K562 (cell line): ENCODE measurements at regions not wholly inside any gene's neighbourhood (a gene's known extent, or its start where the extent isn't known, plus 50 kb on each side); places are given as distances from the start of the nearest gene placed in this dataset.

Source experiments
- ATAC-seq: fragments of 200-7000 bp; cut with Tn5 transposase; 3 replicates; pipeline ENCODE4 v1.9.1; 2020; ENCODE audit warnings: moderate library complexity
- BruUV-seq: library from RNA; stranded (reverse); fragments of 400-500 nt; replicated peaks from 2 replicates; lab custom pipeline; 2021; lab: Mats Ljungman, UMichigan
- CTCF ChIA-PET: fragments of 300-600 bp; formaldehyde crosslinking; extraction: SDS; loops from one replicate; lab custom pipeline; 2021; ENCODE audit warnings: low intra/inter-chr PET ratio; lab: Yijun Ruan, JAX
- POLR2A ChIA-PET: fragments of 300-600, 350-650 bp; sonication (Branson Sonifier 250); formaldehyde crosslinking; extraction: SDS; loops from one replicate; lab custom pipeline; 2021; ENCODE audit warnings: antibody characterized with exemption, inconsistent platforms; lab: Yijun Ruan, JAX
- DNase-seq, 4 experiments: peaks; one replicate each; pipeline versions ENCODE4 v3.0.0 to v3.0.0-alpha.2; 2011 to 2018; ENCODE audit warnings: low spot score in 3 of 4, mixed read lengths in 3 of 4; ENCODE audit errors: extremely low read depth in 1 of 4
- FAIRE-seq: peaks from 2 replicates; lab custom pipeline; 2011; peaks lifted over from hg19 to GRCh38; lab: Jason Lieb, UNC
- H2AFZ ChIP-seq: 2 replicates; pipeline ENCODE4 v1.6.0; 2011; ENCODE audit warnings: low read depth, low read length, control low read depth, inconsistent platforms
- H3K27ac ChIP-seq: fragments of 200-600 bp; 3 replicates; pipeline ENCODE4 v1.8.0; 2011; ENCODE audit warnings: low read depth, mild to moderate bottlenecking, control low read depth, inconsistent platforms, low read length, moderate library complexity, mixed read lengths; ENCODE audit errors: extremely low read depth
- H3K27me3 ChIP-seq, 2 experiments: fragments of 300-600 bp in 1 of 2; 2 replicates in 1 of 2; 3 replicates in 1 of 2; pipeline versions ENCODE4 v1.6.0 to v1.8.0; 2011; ENCODE audit warnings: inconsistent platforms in 2 of 2, low read length in 2 of 2, mild to moderate bottlenecking in 1 of 2, mixed read lengths in 1 of 2, moderate library complexity in 1 of 2; ENCODE audit not compliant: control insufficient read depth in 2 of 2, insufficient read depth in 2 of 2
- H3K36me3 ChIP-seq: fragments of 300-600 bp; 3 replicates; pipeline ENCODE4 v1.8.0; 2011; ENCODE audit warnings: mild to moderate bottlenecking, low read length, inconsistent platforms; ENCODE audit not compliant: control insufficient read depth, insufficient read depth
- H3K4me1 ChIP-seq, 2 experiments: fragments of 200-600 bp in 1 of 2; replicated peaks in 1 of 2; 2 replicates in 1 of 2; 3 replicates in 1 of 2; pipeline versions ENCODE4 v1.5.1 to v1.8.0; 2011; ENCODE audit warnings: inconsistent platforms in 2 of 2, low read length in 2 of 2, mild to moderate bottlenecking in 1 of 2, mixed read lengths in 1 of 2, moderate library complexity in 1 of 2; ENCODE audit not compliant: control insufficient read depth in 2 of 2, insufficient read depth in 2 of 2
- H3K4me2 ChIP-seq: 2 replicates; pipeline ENCODE4 v1.6.1; 2011; ENCODE audit warnings: low read length, control low read depth, inconsistent platforms, mixed read lengths; ENCODE audit not compliant: insufficient read depth
- H3K4me3 ChIP-seq: fragments of 200-600 bp; sonication (generic), shearing (Covaris generic); 2 replicates; pipeline ENCODE4 v1.5.1; 2016; ENCODE audit warnings: control low read depth, inconsistent platforms
- H3K79me2 ChIP-seq: fragments of 200-600 bp; 3 replicates; pipeline ENCODE4 v1.8.0; 2011; ENCODE audit warnings: low read length, inconsistent platforms; ENCODE audit not compliant: control insufficient read depth, insufficient read depth
- H3K9ac ChIP-seq, 2 experiments: 2 replicates each; pipeline versions ENCODE4 v1.6.0 to v1.6.1; 2011; ENCODE audit warnings: low read depth in 2 of 2, low read length in 2 of 2, control low read depth in 1 of 2, inconsistent platforms in 1 of 2, mild to moderate bottlenecking in 1 of 2, mixed read lengths in 1 of 2; ENCODE audit not compliant: insufficient read depth in 1 of 2
- H3K9me1 ChIP-seq: one replicate; pipeline ENCODE4 v1.6.0; 2011; ENCODE audit warnings: inconsistent platforms, mild to moderate bottlenecking, low read length, moderate library complexity; ENCODE audit not compliant: control insufficient read depth, insufficient read depth
- H3K9me3 ChIP-seq: replicated peaks from 2 replicates; pipeline ENCODE4 v1.5.1; 2011; ENCODE audit warnings: low read depth, low read length, inconsistent platforms; ENCODE audit not compliant: control insufficient read depth, insufficient read depth
- H4K20me1 ChIP-seq: replicated peaks from 2 replicates; pipeline ENCODE4 v1.6.1; 2011; ENCODE audit warnings: low read length, inconsistent platforms, mixed read lengths; ENCODE audit not compliant: control insufficient read depth, insufficient read depth
- ARID2 ChIP-seq: fragments of 450-650 bp; IDR thresholded peaks from 2 replicates; pipeline ENCODE4 v1.6.1; 2017; ENCODE audit warnings: antibody characterized with exemption, mild to moderate bottlenecking
- CHCHD3 ChIP-seq: fragments of 250-450 bp; sonication (Bioruptor Pico); IDR thresholded peaks from 2 replicates; pipeline ENCODE4 v2.1.2; 2022; ENCODE audit warnings: mild to moderate bottlenecking
- GTF2A2 ChIP-seq: IDR thresholded peaks from 2 replicates; pipeline ENCODE4 v1.6.1; 2016; ENCODE audit warnings: mild to moderate bottlenecking, missing genetic modification characterization, missing compliant biosample characterization
- NBN ChIP-seq: fragments of 450-650 bp; IDR thresholded peaks from 2 replicates; pipeline ENCODE4 v1.6.1; 2016; ENCODE audit warnings: low read depth, mild to moderate bottlenecking
- NELFE ChIP-seq: IDR thresholded peaks from 2 replicates; pipeline ENCODE4 v1.6.1; 2011; ENCODE audit warnings: mild to moderate bottlenecking; ENCODE audit not compliant: insufficient read depth, insufficient read length
- NFYB ChIP-seq: IDR thresholded peaks from 2 replicates; pipeline ENCODE4 v1.6.1; 2011; ENCODE audit warnings: mild to moderate bottlenecking, moderate library complexity; ENCODE audit not compliant: insufficient read length; ENCODE audit errors: extremely low read depth
- SRF ChIP-seq, 2 experiments: fragments of 250-450, 450-650 bp in 1 of 2; sonication (Bioruptor Pico) in 1 of 2; sonication (generic) in 1 of 2; formaldehyde crosslinking; IDR thresholded peaks; 2 replicates each; pipeline versions ENCODE4 v1.5.0 to v1.5.1; 2020 to 2022; ENCODE audit warnings: mild to moderate bottlenecking in 1 of 2, missing genetic modification reagents in 1 of 2
- ZFP1 ChIP-seq: fragments of 450-650 bp; formaldehyde crosslinking; IDR thresholded peaks from 2 replicates; pipeline ENCODE4 v1.4.0; 2020; ENCODE audit warnings: mild to moderate bottlenecking, mixed read lengths
- WGBS: fragments of 100-300 bp; shearing (Covaris generic); methylation state at CpG from one replicate; pipeline ENCODE4 v1.1.6; 2016; ENCODE audit warnings: low coverage, mixed read lengths; ENCODE audit not compliant: insufficient coverage; ENCODE audit errors: missing lambda C conversion rate; 5-methylcytosine and 5-hydroxymethylcytosine counted together
- in situ Hi-C: fragments of 300-500 bp; cut with MboI; formaldehyde crosslinking; loops from 4 replicates; pipeline ENCODE4 v1.15.0; 2018; ENCODE audit warnings: inconsistent platforms, mixed read lengths
- intact Hi-C: fragments of 100-400 bp; cut with micrococcal nuclease; formaldehyde crosslinking; loops from 2 replicates; pipeline ENCODE4 v1.14.2; 2022

DNA sequence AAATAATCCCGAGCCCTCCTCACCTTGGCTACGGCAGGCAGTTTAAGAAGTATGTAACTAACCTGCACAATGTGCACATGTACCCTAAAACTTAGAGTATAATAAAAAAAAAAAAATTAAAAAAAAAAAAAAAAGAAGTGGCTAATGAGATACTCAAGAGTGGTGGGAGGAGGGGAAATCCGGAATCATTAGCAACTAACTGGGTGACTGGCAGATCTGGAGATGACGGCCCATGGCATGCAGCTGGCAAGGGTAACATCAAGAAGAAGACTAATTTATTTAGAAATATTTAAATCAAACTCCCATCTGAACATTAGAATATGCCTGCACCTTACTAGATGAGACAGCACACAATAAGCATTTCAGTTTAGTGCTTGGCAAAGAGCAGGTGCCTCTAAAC lies 52.3 kb upstream of the TMCC3 start (continued):
- no peak for TF ChIP-seq ARID2
- TF ChIP-seq, all 486 proteins: peak for 0

DNA sequence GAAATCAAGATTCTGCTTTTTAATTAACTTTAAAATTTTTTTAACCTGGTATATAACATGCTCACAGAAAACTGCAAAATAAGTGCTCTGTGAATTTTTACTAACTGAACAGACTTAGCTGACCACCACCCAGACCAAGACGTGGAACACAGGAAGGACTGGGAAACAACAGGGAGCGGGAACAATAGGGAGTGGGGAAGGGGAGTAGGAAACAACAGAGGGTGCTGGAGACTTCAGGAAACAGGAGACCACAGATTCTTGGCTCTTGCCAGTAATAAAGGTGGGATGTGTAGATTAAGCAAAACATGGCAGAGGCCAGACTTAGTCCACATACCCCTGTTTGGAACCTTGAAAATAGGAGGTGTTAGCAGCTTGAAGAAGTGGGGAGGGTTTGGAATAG lies 51.4 kb upstream of the TMCC3 start:
- H3K9ac ChIP-seq = no peak overlapping the region
- no peaks in the 10 kb centered on the region for H4K20me1 ChIP-seq
- ATAC-seq (no peak), FAIRE-seq (no peak), DNase-seq (no peak)
- H2AFZ ChIP-seq = no peak overlapping the region
- ChIA-PET POLR2A (no interaction called here), CTCF (no interaction called here)
- in situ Hi-C loops (no loop called here), intact Hi-C loops (no loop called here)
- H3K4me3 ChIP-seq = no peak overlapping the region
- no peaks in the 10 kb centered on the region for H3K4me1 ChIP-seq
- no peaks in the 10 kb centered on the region for H3K36me3 ChIP-seq
- no TSS peak for BruUV-seq
- no peaks in the 10 kb centered on the region for H3K79me2 ChIP-seq
- H3K27me3 ChIP-seq = peaks cover 2 to 6% of the 10 kb centered on the region in 2 experiments; a peak in 3 of 5 replicates
- no peak overlapping the region for H3K4me2 ChIP-seq
- H3K9me1 ChIP-seq = no peaks in the 10 kb centered on the region
- no peak for TF ChIP-seq CHCHD3 (CRISPR knock-in tag)
- TF ChIP-seq ZFP1 (CRISPR knock-in tag) = no peak
- no peak for TF ChIP-seq GTF2A2 (tag)
- no peaks in the 10 kb centered on the region for H3K9me3 ChIP-seq
- 3% methylated on average over 2 of the region's 2 CpGs for WGBS
- H3K27ac ChIP-seq = no peak overlapping the region; the same call in 2 of the 3 replicates

DNA sequence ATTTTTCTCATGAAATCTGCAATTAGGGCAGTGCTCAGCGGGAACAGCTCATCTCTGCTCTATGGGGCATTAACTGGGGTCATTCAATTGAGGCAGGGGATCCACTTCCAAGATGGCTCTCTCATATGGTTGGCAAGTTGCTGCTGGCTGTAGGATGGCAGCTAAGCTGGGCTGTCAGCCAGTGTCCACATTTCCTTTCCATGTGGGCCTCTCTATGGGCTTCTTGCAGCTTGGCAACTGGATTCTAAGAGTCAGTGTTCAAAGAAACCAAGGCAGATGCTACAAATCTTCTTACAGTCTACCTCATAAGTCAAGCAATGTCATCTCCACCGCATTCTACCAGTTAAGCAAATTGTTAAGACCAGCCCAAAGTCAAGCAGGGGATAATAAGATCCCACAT lies 50.3 kb upstream of the TMCC3 start:
- 0% methylated on average over 2 of the region's 2 CpGs for WGBS
- ChIA-PET CTCF (no interaction called here), POLR2A (no interaction called here)
- no peak overlapping the region for H3K4me2 ChIP-seq
- ATAC-seq (no peak), DNase-seq (no peak), FAIRE-seq (no peak)
- no peaks in the 10 kb centered on the region for H4K20me1 ChIP-seq
- intact Hi-C loops (no loop called here), in situ Hi-C loops (no loop called here)
- no peak overlapping the region for H3K9ac ChIP-seq
- peaks cover 2 to 5% of the 10 kb centered on the region in 2 experiments; a peak in 3 of 5 replicates for H3K27me3 ChIP-seq
- TF ChIP-seq NELFE = no peak
- no peak for TF ChIP-seq NBN
- no peak for TF ChIP-seq NFYB
- TF ChIP-seq SRF (CRISPR knock-in tag; IDR thresholded peaks at IDR 0.05) = no peak
- H3K9me3 ChIP-seq = no peaks in the 10 kb centered on the region
- no peaks in the 10 kb centered on the region for H3K36me3 ChIP-seq
- H3K4me3 ChIP-seq = no peak overlapping the region
- H3K27ac ChIP-seq = no peak overlapping the region
- no peaks in the 10 kb centered on the region for H3K4me1 ChIP-seq
- no TSS peak for BruUV-seq
- no peaks in the 10 kb centered on the region for H3K79me2 ChIP-seq
- H2AFZ ChIP-seq = no peak overlapping the region
- no peaks in the 10 kb centered on the region for H3K9me1 ChIP-seq
